GM12872 (cell line): ENCODE measurements at regions not wholly inside any gene's neighbourhood (a gene's known extent, or its start where the extent isn't known, plus 50 kb on each side); places are given as distances from the start of the nearest gene placed in this dataset.

Experiments used
- CTCF ChIP-seq: IDR thresholded peaks from 3 replicates; pipeline ENCODE4 v1.5.1; 2011; ENCODE audit warnings: low read depth, mild to moderate bottlenecking, low read length, moderate library complexity; ENCODE audit not compliant: insufficient read depth

DNA sequence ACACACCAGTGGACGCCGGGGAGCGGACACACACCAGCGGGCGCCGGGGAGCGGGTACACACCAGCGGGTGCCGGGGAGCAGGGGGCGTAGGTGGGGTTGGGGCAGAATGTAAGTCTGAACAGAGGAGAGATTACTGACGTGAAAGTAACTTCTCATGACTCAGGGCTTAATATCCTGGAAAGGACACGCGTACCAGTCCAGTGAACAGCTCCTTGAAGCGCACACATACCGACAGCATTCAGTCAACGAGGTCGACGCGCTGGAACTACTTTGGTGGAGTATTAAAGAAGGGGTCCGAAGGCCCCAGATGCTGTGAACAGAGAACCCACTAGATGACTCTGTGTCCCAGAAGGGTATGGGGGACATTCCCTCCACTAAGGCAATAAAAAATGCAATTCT is 129.6 kb downstream of the ENGASE start:
- no peak for TF ChIP-seq CTCF

DNA sequence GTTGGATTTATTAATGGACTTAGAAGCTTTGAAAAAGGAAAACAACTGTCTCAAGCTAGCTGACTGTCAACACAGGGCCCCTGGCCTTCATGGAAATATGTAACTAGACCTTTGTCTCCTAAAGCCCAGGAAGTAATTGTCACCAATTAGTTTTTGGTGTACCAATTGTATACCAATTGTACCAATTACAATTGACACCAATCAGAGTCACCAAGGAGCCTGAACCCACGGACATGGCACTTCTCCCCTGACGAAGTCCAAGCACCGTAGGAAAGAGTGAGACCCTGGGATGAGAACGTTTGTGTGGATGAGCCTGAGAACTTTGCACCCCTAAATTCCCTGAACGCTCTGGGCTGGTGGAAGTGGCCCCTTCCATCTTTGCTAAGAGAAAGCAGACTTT is 129.0 kb downstream of the ENGASE start:
- TF ChIP-seq CTCF = no peak

- peak; percentile 17; the same call in 1 of the 3 replicates for TF ChIP-seq CTCF
Observed at GRCh38 chr17:79203016-79203415, 128.4 kb downstream of the ENGASE start.

GRCh38 chr17:79202480-79202879 is 127.9 kb downstream of the ENGASE start:
- no peak for TF ChIP-seq CTCF

DNA sequence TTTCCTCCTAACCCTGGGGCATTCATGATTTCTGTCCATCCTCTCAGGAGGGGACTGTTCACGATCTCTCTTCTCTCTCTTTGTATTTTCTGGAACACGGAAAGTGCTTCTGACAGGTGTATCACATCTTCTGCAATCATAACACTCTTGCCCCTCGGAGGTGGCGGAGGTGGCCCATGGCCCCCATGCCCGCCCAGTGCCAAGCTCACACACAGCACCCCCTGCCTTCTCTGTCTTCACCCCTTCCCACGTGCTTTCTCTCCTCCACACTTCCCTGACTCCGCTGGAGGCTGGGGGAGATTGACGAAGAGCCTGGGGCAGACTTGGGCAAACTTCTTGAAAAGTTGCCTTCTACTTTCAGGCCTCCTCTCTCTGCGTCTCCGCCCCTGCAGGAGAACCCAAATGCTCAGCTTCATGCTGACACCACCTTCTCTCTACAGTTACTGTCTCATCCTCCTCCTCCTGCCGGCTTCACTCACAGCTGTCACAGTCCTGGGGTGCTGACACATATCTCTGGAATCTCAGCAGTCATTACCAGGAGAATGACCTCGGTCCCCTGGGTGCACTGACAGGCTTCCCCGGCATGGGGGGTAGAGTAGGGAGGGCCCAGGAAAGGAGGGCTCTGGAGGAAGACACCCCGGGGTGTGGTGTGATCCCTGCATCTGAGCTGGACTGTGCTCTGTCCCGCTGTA is 127.1 kb downstream of the ENGASE start:
- TF ChIP-seq CTCF = no peak

DNA sequence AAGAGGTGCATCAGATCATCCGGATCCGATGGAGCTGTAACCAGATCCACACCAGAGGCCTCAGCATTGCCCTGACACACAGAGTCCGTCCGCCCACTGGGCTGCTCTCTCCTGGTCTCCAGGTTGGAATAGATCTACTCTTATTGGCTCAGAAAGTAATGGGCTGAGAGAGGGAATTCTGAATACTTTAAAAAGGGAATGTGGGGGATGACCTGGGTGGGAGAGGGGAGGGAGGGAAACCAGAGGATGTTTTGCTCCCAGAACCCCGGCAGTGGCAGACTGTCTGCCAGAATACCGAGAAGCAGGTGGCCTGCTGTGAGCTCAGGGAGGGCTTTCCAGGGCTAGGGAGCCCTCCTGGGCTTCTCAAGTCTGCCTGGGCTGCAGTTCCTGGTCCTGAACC is 126.5 kb downstream of the ENGASE start:
- no peak for TF ChIP-seq CTCF

GRCh38 chr17:79196913-79197312 is 122.3 kb downstream of the ENGASE start:
- no peak for TF ChIP-seq CTCF
